ENCODE measurements at regions not wholly inside any gene's neighbourhood (a gene's known extent, or its start where the extent isn't known, plus 50 kb on each side); places are given as distances from the start of the nearest gene placed in this dataset.
A peak's percentile ranks its signal among the peaks of the same experiment; 100 is the strongest.

- TF ChIP-seq POLR2A (IDR thresholded peaks at IDR 0.05), result no peak
- TF ChIP-seq CTCF (IDR thresholded peaks at IDR 0.05), result peak; percentile 34 to 77 (median 45)
Observed at GRCh38 chr1:58155418-58156123, 391.0 kb downstream of the OMA1 start.
